ENCODE measurements at regions not wholly inside any gene's neighbourhood (a gene's known extent, or its start where the extent isn't known, plus 50 kb on each side); places are given as distances from the start of the nearest gene placed in this dataset.

- no peak for ATAC-seq
- Histone ChIP-seq H3K27ac (no peak overlapping the region), H3K4me1 (no peaks in the 10 kb centered on the region), H3K4me3 (no peak overlapping the region), H3K36me3 (no peaks in the 10 kb centered on the region), H3K27me3 (no peaks in the 10 kb centered on the region), H3K9me3 (no peaks in the 10 kb centered on the region)
- DNase-seq, result no peak
- intact Hi-C loops (cut with DNase I), result no loop called here
- TF ChIP-seq CTCF (IDR thresholded peaks at IDR 0.05), result no peak
Observed at GRCh38 chrX:45795546-45795945, 594.9 kb upstream of the DIPK2B start.

DNA sequence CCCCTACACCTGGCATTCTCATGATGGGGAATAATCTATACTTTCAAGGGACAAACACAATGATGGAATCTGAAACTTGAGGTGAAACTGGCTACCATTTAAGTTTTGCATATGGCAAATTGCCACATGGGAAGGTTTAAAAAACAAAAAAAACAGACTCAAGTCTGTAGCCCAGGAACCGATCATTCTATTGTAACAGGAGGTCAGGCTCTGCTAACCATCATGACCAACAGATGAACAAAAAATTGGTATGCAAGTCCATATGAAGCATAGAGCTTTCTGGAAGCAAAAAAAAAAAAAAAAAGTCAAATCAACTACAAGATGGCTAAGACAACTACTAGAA, 594.3 kb upstream of the DIPK2B start:
- no peaks in the 10 kb centered on the region for H3K9me3 ChIP-seq
- ATAC-seq (no peak), DNase-seq (no peak)
- no peak for TF ChIP-seq CTCF (IDR thresholded peaks at IDR 0.05)
- intact Hi-C loops (cut with DNase I), result no loop called here
- no peaks in the 10 kb centered on the region for H3K36me3 ChIP-seq
- no peak overlapping the region for H3K27ac ChIP-seq
- no peaks in the 10 kb centered on the region for H3K4me1 ChIP-seq
- no peaks in the 10 kb centered on the region for H3K27me3 ChIP-seq
- no peak overlapping the region for H3K4me3 ChIP-seq

DNA sequence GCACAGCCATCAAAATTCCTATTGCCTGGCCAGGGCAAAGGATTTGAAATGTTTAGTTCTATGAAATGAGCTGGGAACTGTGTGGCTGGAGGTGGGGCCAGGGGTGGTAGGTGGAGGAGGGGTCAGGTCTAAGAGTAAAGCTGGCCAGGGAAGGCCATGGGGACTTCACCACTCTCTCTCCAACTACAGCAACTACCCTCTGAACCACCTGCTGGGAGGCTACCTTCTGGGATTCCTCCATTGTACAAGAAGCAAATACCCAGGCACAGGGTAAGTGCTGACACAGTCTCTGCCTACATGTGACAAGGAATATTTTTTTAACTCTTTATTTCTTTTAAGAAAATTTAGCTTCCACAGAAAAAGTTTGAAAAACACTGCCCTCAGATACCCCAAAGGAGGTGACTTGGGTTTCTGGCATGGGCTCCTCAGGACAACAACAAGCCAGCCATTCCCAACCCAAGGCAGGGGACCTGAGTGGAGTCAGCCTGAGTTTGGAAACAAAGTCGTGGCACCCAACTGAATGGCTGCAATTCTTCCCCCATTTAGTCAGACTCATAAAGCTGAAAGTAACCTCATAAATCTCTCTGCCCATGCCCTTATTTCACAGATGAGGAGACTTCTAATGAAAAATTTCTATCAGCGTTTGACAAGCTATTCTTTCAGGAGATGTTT, 593.8 kb upstream of the DIPK2B start:
- intact Hi-C loops (cut with DNase I), result no loop called here
- Histone ChIP-seq H3K27ac (no peak overlapping the region), H3K36me3 (no peaks in the 10 kb centered on the region), H3K9me3 (no peaks in the 10 kb centered on the region), H3K4me3 (no peak overlapping the region), H3K27me3 (no peaks in the 10 kb centered on the region), H3K4me1 (no peaks in the 10 kb centered on the region)
- ATAC-seq, result no peak
- no peak for TF ChIP-seq CTCF (IDR thresholded peaks at IDR 0.05)
- DNase-seq, result no peak

DNA sequence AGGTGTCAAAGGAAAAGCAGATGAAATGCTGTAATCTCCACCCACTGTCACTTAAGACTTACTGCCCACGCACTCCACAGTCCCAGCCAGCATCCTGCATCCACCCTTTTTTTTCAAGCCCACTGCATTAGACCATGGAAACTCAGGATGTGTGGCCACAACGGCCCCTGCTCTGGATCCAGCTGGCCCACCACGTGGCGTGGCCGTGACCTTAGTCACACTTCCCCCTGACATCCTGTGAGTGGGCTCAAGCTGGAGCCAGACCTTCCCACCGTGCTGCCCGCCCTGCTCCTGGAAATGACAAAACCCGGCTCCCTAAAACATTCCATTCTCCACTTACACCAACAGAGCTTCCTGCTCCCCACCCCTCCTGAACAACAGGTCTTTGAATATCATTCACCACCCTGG, 588.3 kb upstream of the DIPK2B start:
- intact Hi-C loops (cut with DNase I), result no loop called here
- H3K36me3 ChIP-seq, result no peaks in the 10 kb centered on the region
- H3K27me3 ChIP-seq, result no peaks in the 10 kb centered on the region
- no peaks in the 10 kb centered on the region for H3K9me3 ChIP-seq
- no peak overlapping the region for H3K4me3 ChIP-seq
- H3K27ac ChIP-seq, result peak overlapping the region; percentile 24
- peak; percentile 73 for ATAC-seq
- DNase-seq, result peak; percentile 64
- TF ChIP-seq CTCF (IDR thresholded peaks at IDR 0.05), result no peak
- H3K4me1 ChIP-seq, result no peaks in the 10 kb centered on the region

DNA sequence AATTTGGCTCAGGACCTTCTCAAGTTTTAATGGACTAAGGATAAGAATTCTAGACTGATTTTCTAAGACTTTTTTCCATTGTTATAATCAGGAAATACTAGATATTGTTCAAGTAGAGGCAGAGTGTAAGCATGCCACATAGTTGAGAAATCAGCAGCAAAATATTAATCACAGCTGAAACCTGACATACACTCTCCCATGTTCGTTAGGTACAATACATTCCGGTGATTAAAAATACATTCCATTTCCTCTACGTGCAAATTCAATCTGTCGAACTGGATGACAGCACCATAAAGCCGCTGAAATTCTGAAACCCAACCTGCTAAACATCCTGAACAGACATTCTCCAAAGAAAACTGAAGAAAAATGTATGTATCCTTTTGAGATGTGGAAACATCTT, 587.6 kb upstream of the DIPK2B start:
- Histone ChIP-seq H3K4me3 (no peak overlapping the region), H3K27ac (no peak overlapping the region), H3K27me3 (no peaks in the 10 kb centered on the region), H3K9me3 (no peaks in the 10 kb centered on the region), H3K36me3 (no peaks in the 10 kb centered on the region), H3K4me1 (no peaks in the 10 kb centered on the region)
- intact Hi-C loops (cut with DNase I), result no loop called here
- no peak for TF ChIP-seq CTCF (IDR thresholded peaks at IDR 0.05)
- ATAC-seq (no peak), DNase-seq (no peak)

GRCh38 chrX:45784590-45784989, 583.9 kb upstream of the DIPK2B start:
- H3K4me3 ChIP-seq, result no peak overlapping the region
- H3K27ac ChIP-seq, result no peak overlapping the region
- H3K9me3 ChIP-seq, result no peaks in the 10 kb centered on the region
- H3K4me1 ChIP-seq, result no peaks in the 10 kb centered on the region
- H3K36me3 ChIP-seq, result no peaks in the 10 kb centered on the region
- intact Hi-C loops (cut with DNase I), result no loop called here
- ATAC-seq (no peak), DNase-seq (no peak)
- no peak for TF ChIP-seq CTCF (IDR thresholded peaks at IDR 0.05)
- no peaks in the 10 kb centered on the region for H3K27me3 ChIP-seq

All from upper lobe of right lung (tissue), 1 donor.